ENCODE measurements at regions not wholly inside any gene's neighbourhood (a gene's known extent, or its start where the extent isn't known, plus 50 kb on each side); places are given as distances from the start of the nearest gene placed in this dataset.
"Not testable (repeated sequence)": the region's sequence is repeated elsewhere in the genome, so short reads cannot be mapped to it uniquely, and the experiment has no call there.

- no peak overlapping the region for H3K4me3 ChIP-seq (ENCODE audit: low read depth, low read length)
- no peak for TF ChIP-seq CTCF (IDR thresholded peaks at IDR 0.05; ENCODE audit: low read depth, low read length)
Measured at GRCh38 chr7:68217426-68217825, 1220.8 kb downstream of the TYW1 start.

- TF ChIP-seq CTCF (IDR thresholded peaks at IDR 0.05; ENCODE audit: low read depth, low read length), result no peak
- no peak overlapping the region for H3K4me3 ChIP-seq (ENCODE audit: low read depth, low read length)
Measured at GRCh38 chr7:68218461-68218860, 1221.8 kb downstream of the TYW1 start.

GRCh38 chr7:68222311-68222710 is 1225.7 kb downstream of the TYW1 start:
- TF ChIP-seq CTCF (IDR thresholded peaks at IDR 0.05; ENCODE audit: low read depth, low read length), result no peak
- H3K4me3 ChIP-seq (ENCODE audit: low read depth, low read length), result no peak overlapping the region

- TF ChIP-seq CTCF (IDR thresholded peaks at IDR 0.05; ENCODE audit: low read depth, low read length), result no peak
- no peak overlapping the region for H3K4me3 ChIP-seq (ENCODE audit: low read depth, low read length)
Measured at GRCh38 chr7:68224041-68224741, 1227.6 kb downstream of the TYW1 start.

- not testable (repeated sequence) for H3K4me3 ChIP-seq (ENCODE audit: low read depth, low read length)
Measured at GRCh38 chr7:68231011-68231410, 1234.4 kb downstream of the TYW1 start.

GRCh38 chr7:68235937-68236336 is 1239.3 kb downstream of the TYW1 start:
- no peak for TF ChIP-seq CTCF (IDR thresholded peaks at IDR 0.05; ENCODE audit: low read depth, low read length)
- H3K4me3 ChIP-seq (ENCODE audit: low read depth, low read length), result no peak overlapping the region

- H3K4me3 ChIP-seq (ENCODE audit: low read depth, low read length), result no peak overlapping the region
- TF ChIP-seq CTCF (IDR thresholded peaks at IDR 0.05; ENCODE audit: low read depth, low read length), result no peak
Measured at GRCh38 chr7:68238204-68238805, 1241.7 kb downstream of the TYW1 start.

GRCh38 chr7:68243128-68243527 is 1246.5 kb downstream of the TYW1 start:
- no peak overlapping the region for H3K4me3 ChIP-seq (ENCODE audit: low read depth, low read length)
- no peak for TF ChIP-seq CTCF (IDR thresholded peaks at IDR 0.05; ENCODE audit: low read depth, low read length)
